Body of pancreas (tissue), 4 donors: ENCODE measurements at regions not wholly inside any gene's neighbourhood (a gene's known extent, or its start where the extent isn't known, plus 50 kb on each side); places are given as distances from the start of the nearest gene placed in this dataset.

Source experiments
- POLR2A ChIP-seq, 3 donors: fragments of 450-650 bp; IDR thresholded peaks; one replicate each; pipeline ENCODE4 v1.6.1; 2016; ENCODE audit warnings: antibody characterized with exemption in 3 of 3, mild to moderate bottlenecking in 2 of 3
- TF ChIP-seq, protein P1 (sequence below), 7 experiments: fragments of 450-650 bp in 4 of 7; fragments of 200-600 bp in 3 of 7; sonication (generic) in 3 of 7; IDR thresholded peaks; one replicate each; pipeline ENCODE4 v1.5.1; 2016 to 2019; ENCODE audit warnings: antibody characterized with exemption in 7 of 7

DNA sequence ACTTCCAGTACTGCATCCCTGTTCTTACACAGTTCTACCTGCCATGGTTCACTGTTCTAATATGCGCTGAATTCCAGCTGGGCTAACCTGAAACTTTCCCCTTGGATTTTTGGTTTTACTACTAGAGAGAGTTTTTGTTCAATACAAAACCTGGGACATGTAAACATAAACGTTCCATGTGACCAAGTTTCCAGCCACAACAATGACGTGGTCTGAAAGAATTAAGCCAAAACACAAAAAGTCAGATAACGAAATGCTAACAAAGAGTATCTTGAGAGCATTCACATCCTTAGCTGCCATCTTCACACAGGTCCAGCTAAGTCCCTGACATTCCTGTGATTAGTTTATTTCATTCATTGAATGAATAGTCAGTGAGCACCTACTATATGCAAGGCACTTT lies 467.0 kb upstream of the PKDCC start:
- TF ChIP-seq, protein P1, sequence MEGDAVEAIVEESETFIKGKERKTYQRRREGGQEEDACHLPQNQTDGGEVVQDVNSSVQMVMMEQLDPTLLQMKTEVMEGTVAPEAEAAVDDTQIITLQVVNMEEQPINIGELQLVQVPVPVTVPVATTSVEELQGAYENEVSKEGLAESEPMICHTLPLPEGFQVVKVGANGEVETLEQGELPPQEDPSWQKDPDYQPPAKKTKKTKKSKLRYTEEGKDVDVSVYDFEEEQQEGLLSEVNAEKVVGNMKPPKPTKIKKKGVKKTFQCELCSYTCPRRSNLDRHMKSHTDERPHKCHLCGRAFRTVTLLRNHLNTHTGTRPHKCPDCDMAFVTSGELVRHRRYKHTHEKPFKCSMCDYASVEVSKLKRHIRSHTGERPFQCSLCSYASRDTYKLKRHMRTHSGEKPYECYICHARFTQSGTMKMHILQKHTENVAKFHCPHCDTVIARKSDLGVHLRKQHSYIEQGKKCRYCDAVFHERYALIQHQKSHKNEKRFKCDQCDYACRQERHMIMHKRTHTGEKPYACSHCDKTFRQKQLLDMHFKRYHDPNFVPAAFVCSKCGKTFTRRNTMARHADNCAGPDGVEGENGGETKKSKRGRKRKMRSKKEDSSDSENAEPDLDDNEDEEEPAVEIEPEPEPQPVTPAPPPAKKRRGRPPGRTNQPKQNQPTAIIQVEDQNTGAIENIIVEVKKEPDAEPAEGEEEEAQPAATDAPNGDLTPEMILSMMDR (IDR thresholded peaks at IDR 0.05) = no peak
- TF ChIP-seq POLR2A (IDR thresholded peaks at IDR 0.05) = no peak
